ENCODE measurements at regions not wholly inside any gene's neighbourhood (a gene's known extent, or its start where the extent isn't known, plus 50 kb on each side); places are given as distances from the start of the nearest gene placed in this dataset.

DNA sequence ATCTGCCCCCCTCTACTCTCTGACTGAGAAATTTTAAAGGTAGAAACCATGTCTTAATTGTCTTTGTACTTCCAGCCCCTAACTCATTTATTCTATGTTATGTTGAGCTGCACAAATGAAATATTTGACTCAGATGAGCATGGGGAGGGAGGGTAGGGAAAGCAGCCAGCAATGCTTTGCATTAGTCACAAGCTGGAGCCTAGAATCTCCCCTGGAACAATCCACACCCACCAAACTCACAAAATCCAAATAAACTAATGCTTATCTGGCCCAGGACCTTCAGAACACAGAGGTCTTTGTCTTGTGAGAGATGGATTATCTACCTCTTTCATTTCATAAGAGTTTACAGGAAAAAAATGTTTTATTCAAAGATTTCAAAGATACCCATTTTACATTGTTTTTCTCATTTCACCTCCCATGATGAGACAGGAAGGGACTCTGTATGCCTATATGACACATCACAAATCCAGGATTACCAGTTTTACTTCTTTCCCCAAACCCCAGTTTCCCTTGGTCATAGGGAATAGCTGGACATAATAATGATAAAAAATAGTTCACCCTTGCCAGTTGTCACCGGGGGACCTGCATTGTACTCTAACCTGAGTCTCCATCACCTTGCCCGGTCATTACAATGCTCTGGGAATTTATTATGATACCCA lies 466.9 kb downstream of the KIF16B start:
- H3K4me3 ChIP-seq (ENCODE audit: control insufficient read depth, low read depth, low read length): no peak overlapping the region
- no peak for TF ChIP-seq CTCF (conservative IDR thresholded peaks at IDR 0.05; ENCODE audit: control insufficient read depth, insufficient read depth, low read depth, low read length)
- peak; percentile 10 for DNase-seq (ENCODE audit: low read depth)

DNA sequence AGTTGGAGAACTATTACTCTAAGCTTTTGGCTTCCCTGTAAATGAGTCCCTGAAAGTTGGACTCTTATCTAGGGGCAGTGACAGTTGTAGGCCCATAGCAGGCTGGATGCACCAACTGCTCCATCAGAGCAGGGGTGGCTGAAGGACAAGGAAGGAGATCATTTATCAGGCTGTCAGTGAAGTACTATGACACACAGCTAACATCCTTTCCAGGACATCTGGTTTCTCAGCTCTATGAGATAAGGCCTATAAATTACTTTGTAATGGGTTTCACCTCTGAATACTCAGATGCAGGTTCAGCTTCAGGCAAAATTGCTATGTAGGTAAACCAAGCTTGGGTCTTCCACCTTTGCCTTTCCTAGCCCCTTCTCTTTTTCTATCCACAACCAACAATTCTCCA lies 468.5 kb downstream of the KIF16B start:
- TF ChIP-seq CTCF (conservative IDR thresholded peaks at IDR 0.05; ENCODE audit: control insufficient read depth, insufficient read depth, low read depth, low read length): no peak
- H3K4me3 ChIP-seq (ENCODE audit: control insufficient read depth, low read depth, low read length): no peak overlapping the region
- no peak for DNase-seq (ENCODE audit: low read depth)
